Esophagus (tissue), 2 donors: ENCODE measurements at regions not wholly inside any gene's neighbourhood (a gene's known extent, or its start where the extent isn't known, plus 50 kb on each side); places are given as distances from the start of the nearest gene placed in this dataset.
A peak's percentile ranks its signal among the peaks of the same experiment; 100 is the strongest.

ENCODE experiments used
- H3K27ac ChIP-seq, 2 donors: one replicate each; pipeline ENCODE4 v1.5.1; 2013; ENCODE audit warnings: low read depth in 2 of 2, mild to moderate bottlenecking in 2 of 2, inconsistent platforms in 1 of 2, low read length in 1 of 2, moderate library complexity in 1 of 2
- H3K27me3 ChIP-seq, 2 donors: one replicate each; pipeline ENCODE4 v1.6.1; 2013; ENCODE audit warnings: low read length in 2 of 2, control low read depth in 1 of 2, mild to moderate bottlenecking in 1 of 2; ENCODE audit not compliant: insufficient read depth in 2 of 2, control insufficient read depth in 1 of 2
- H3K36me3 ChIP-seq, 2 donors: one replicate each; pipeline ENCODE4 v1.6.1; 2013; ENCODE audit warnings: low read length in 1 of 2; ENCODE audit not compliant: control insufficient read depth in 2 of 2, insufficient read depth in 2 of 2
- H3K4me1 ChIP-seq, 2 donors: one replicate each; pipeline ENCODE4 v1.6.1; 2013; ENCODE audit warnings: low read length in 1 of 2; ENCODE audit not compliant: control insufficient read depth in 2 of 2, insufficient read depth in 2 of 2
- H3K4me3 ChIP-seq, 2 donors: one replicate each; pipeline ENCODE4 v1.5.1; 2013; ENCODE audit warnings: low read length in 2 of 2, mild to moderate bottlenecking in 2 of 2, low read depth in 1 of 2, moderate library complexity in 1 of 2
- H3K9me3 ChIP-seq, 2 donors: one replicate each; pipeline ENCODE4 v1.6.1; 2013; ENCODE audit warnings: mild to moderate bottlenecking in 2 of 2, low read depth in 1 of 2, low read length in 1 of 2, moderate library complexity in 1 of 2; ENCODE audit not compliant: control insufficient read depth in 2 of 2, insufficient read depth in 1 of 2
- WGBS, 2 donors: extraction: QIAGEN DNeasy Blood & Tissue Kit; methylation state at CpG; one replicate each; pipeline ENCODE4 v1.1.7; 2013; 5-methylcytosine and 5-hydroxymethylcytosine counted together
- donor health status: healthy with polysubstance abuse.
- donor health status: Bipolar disorder and iron deficiency.

GRCh38 chr10:91335147-91335546 lies 75.0 kb upstream of the HECTD2 start:
- H3K36me3 ChIP-seq, result no peaks in the 10 kb centered on the region
- no peaks in the 10 kb centered on the region for H3K9me3 ChIP-seq
- H3K4me1 ChIP-seq, result no peaks in the 10 kb centered on the region
- WGBS, 2 donors, result 53 to 61% methylated on average over 3 of the region's 3 CpGs
- H3K27ac ChIP-seq, result no peak overlapping the region
- no peak overlapping the region for H3K4me3 ChIP-seq
- H3K27me3 ChIP-seq, result no peaks in the 10 kb centered on the region

DNA sequence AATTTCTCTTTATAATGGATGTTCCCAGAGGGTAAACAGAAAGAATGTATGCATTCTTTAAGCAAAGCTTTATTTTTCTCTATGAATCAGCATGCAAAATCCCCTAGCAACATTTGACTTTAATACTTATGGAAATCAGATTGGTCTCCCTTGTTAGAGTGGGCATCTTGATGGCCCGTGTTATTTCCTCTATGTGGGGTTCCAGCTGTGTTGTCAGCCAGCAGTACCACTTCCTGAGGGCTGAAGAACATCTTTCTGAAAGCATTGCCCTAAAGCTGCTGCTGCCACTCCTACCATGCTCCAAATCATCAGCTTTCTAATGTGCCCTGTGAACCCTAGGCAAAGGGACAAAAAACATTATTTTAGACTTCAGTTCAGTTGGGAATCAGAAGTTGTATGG lies 70.4 kb upstream of the HECTD2 start:
- H3K4me1 ChIP-seq, result no peaks in the 10 kb centered on the region
- no peaks in the 10 kb centered on the region for H3K27me3 ChIP-seq
- H3K9me3 ChIP-seq, result no peaks in the 10 kb centered on the region
- 63 to 71% methylated on average over 1 of the region's 1 CpG for WGBS, 2 donors
- no peaks in the 10 kb centered on the region for H3K36me3 ChIP-seq
- H3K4me3 ChIP-seq, result no peak overlapping the region
- no peak overlapping the region for H3K27ac ChIP-seq

GRCh38 chr10:91340613-91341362 lies 69.4 kb upstream of the HECTD2 start:
- Histone ChIP-seq H3K4me1 (no peaks in the 10 kb centered on the region), H3K36me3 (no peaks in the 10 kb centered on the region), H3K27me3 (no peaks in the 10 kb centered on the region), H3K9me3 (no peaks in the 10 kb centered on the region), H3K27ac (peak overlapping the region; percentile 22 to 55), H3K4me3 (no peak overlapping the region)
- 54 to 65% methylated on average over 8 of the region's 8 CpGs for WGBS, 2 donors

- H3K9me3 ChIP-seq, result no peaks in the 10 kb centered on the region
- H3K27ac ChIP-seq, result no peak overlapping the region
- no peaks in the 10 kb centered on the region for H3K36me3 ChIP-seq
- no peaks in the 10 kb centered on the region for H3K27me3 ChIP-seq
- H3K4me1 ChIP-seq, result no peaks in the 10 kb centered on the region
- no peak overlapping the region for H3K4me3 ChIP-seq
These were observed 68.5 kb upstream of the HECTD2 start for GRCh38 chr10:91341686-91342085.

- 53 to 56% methylated on average over 1 of the region's 1 CpG for WGBS, 2 donors
- no peaks in the 10 kb centered on the region for H3K4me1 ChIP-seq
- H3K4me3 ChIP-seq, result no peak overlapping the region
- no peaks in the 10 kb centered on the region for H3K9me3 ChIP-seq
- no peak overlapping the region for H3K27ac ChIP-seq
- H3K27me3 ChIP-seq, result no peaks in the 10 kb centered on the region
- no peaks in the 10 kb centered on the region for H3K36me3 ChIP-seq
These were observed 67.1 kb upstream of the HECTD2 start for GRCh38 chr10:91343010-91343409.

GRCh38 chr10:91344117-91344856 lies 65.9 kb upstream of the HECTD2 start:
- WGBS, 2 donors, result 78 to 81% methylated on average over 11 of the region's 11 CpGs
- no peaks in the 10 kb centered on the region for H3K4me1 ChIP-seq
- no peaks in the 10 kb centered on the region for H3K36me3 ChIP-seq

GRCh38 chr10:91345716-91346115 lies 64.4 kb upstream of the HECTD2 start:
- Histone ChIP-seq H3K4me3 (no peak overlapping the region), H3K27ac (no peak overlapping the region)
- 80 to 81% methylated on average over 2 of the region's 2 CpGs for WGBS, 2 donors

More at GRCh38 chr10:91344117-91344856, 65.9 kb upstream of the HECTD2 start:
- Histone ChIP-seq H3K9me3 (no peaks in the 10 kb centered on the region), H3K4me3 (no peak overlapping the region), H3K27me3 (no peaks in the 10 kb centered on the region), H3K27ac (no peak overlapping the region)

DNA sequence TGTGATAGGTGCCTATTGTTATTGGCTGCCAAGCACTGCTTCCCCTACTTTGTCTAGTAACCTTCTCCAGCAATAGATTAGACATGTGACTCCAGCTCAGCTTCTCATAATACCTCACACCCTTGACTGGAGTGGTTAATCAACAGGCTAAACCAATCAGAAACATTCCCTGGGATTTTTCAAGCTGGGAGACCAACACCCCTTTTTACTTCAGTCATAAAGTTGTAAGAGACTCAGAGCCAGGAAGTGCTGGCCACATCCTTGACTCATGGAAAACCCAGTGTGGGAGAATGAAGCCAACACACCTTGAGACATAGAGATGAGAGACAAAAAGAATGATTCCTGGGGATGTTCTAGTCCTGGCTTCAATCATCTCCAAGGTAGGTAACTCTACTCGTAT lies 62.6 kb upstream of the HECTD2 start:
- Histone ChIP-seq H3K27ac (no peak overlapping the region), H3K4me1 (peaks cover 0 to 3% of the 10 kb centered on the region in 2 donors), H3K9me3 (no peaks in the 10 kb centered on the region), H3K36me3 (no peaks in the 10 kb centered on the region), H3K27me3 (no peaks in the 10 kb centered on the region), H3K4me3 (no peak overlapping the region)
- 91 to 94% methylated on average over 1 of the region's 1 CpG for WGBS, 2 donors

More at GRCh38 chr10:91345716-91346115, 64.4 kb upstream of the HECTD2 start:
- Histone ChIP-seq H3K27me3 (no peaks in the 10 kb centered on the region), H3K9me3 (no peaks in the 10 kb centered on the region), H3K4me1 (no peaks in the 10 kb centered on the region), H3K36me3 (no peaks in the 10 kb centered on the region)

DNA sequence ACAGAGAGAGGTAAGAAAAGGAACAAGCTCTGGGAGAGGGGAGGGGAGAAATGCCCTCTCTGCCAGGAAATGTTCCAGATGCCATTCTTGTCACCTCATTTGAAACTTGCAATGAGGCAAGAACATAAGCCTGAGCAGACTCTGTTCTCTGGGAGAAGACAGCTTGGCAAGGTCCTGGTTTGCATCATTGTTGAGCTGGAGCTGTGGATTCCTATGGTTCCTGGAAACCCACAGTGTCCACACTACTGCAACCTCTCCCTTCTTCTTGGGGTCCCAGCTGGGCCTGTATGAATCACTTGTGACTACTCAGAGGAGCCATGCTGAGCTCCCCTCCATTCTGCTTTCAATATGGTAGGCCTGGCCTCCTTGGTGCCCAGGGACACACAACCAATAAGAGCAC lies 60.8 kb upstream of the HECTD2 start:
- Histone ChIP-seq H3K9me3 (no peaks in the 10 kb centered on the region), H3K27ac (peak overlapping the region in 1 of 2 donors; percentile 5), H3K27me3 (no peaks in the 10 kb centered on the region), H3K4me3 (no peak overlapping the region), H3K4me1 (peaks cover 0 to 3% of the 10 kb centered on the region in 2 donors), H3K36me3 (no peaks in the 10 kb centered on the region)

DNA sequence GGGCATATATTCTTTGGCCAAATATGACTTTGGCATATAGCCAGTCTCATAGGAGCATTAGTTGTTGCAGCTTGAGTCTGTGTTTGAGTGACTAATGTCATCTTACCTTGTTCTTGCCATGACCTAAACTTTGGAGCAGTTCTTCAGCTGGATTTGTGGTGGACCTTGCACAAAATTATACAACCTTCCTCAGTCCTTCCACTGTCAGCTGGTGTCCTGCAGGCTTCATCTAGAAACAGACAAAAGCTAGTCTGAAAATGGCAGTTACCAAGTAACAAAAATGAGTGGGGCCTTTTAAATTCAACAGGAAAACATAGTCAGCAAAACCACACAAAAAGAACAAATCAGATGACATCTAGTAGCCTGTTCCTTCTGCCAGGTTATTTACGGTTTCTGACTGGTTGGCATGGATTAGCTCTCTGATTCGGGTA lies 59.5 kb upstream of the HECTD2 start:
- 41 to 44% methylated on average over 2 of the region's 2 CpGs for WGBS, 2 donors
- H3K4me3 ChIP-seq, result no peak overlapping the region
- H3K9me3 ChIP-seq, result no peaks in the 10 kb centered on the region
- H3K27me3 ChIP-seq, result no peaks in the 10 kb centered on the region
- H3K27ac ChIP-seq, result peak overlapping the region in 1 of 2 donors; percentile 47
- H3K36me3 ChIP-seq, result no peaks in the 10 kb centered on the region
- H3K4me1 ChIP-seq, result peaks cover 0 to 3% of the 10 kb centered on the region in 2 donors
